Stimulated activated memory B cell treated with anti-CD40 and anti-IgM and Interleukin-4, amounts not matched to agents 10 μg/mL and 1 μg/mL and 100 μg/mL, for 72 hours (primary cell): ENCODE measurements at regions not wholly inside any gene's neighbourhood (a gene's known extent, or its start where the extent isn't known, plus 50 kb on each side); places are given as distances from the start of the nearest gene placed in this dataset.

Source experiments
- ATAC-seq: fragments of 150-1000 bp; cut with Tn5 transposase; 2 replicates; pipeline ENCODE4 v1.10.0; 2021
- H3K27ac Mint-ChIP-seq: one replicate; pipeline ENCODE4 v1.8.0; 2022; ENCODE audit warnings: mild to moderate bottlenecking, mixed read lengths
- H3K27me3 Mint-ChIP-seq: one replicate; pipeline ENCODE4 v1.8.0; 2022; ENCODE audit warnings: mixed read lengths
- H3K36me3 Mint-ChIP-seq: one replicate; pipeline ENCODE4 v1.8.0; 2022; ENCODE audit warnings: mixed read lengths
- H3K4me1 Mint-ChIP-seq: one replicate; pipeline ENCODE4 v1.8.0; 2022; ENCODE audit warnings: mixed read lengths
- H3K4me3 Mint-ChIP-seq: one replicate; pipeline ENCODE4 v1.8.0; 2022; ENCODE audit warnings: mild to moderate bottlenecking, moderate library complexity, mixed read lengths
- H3K9me3 Mint-ChIP-seq: one replicate; pipeline ENCODE4 v1.8.0; 2022; ENCODE audit warnings: mixed read lengths

DNA sequence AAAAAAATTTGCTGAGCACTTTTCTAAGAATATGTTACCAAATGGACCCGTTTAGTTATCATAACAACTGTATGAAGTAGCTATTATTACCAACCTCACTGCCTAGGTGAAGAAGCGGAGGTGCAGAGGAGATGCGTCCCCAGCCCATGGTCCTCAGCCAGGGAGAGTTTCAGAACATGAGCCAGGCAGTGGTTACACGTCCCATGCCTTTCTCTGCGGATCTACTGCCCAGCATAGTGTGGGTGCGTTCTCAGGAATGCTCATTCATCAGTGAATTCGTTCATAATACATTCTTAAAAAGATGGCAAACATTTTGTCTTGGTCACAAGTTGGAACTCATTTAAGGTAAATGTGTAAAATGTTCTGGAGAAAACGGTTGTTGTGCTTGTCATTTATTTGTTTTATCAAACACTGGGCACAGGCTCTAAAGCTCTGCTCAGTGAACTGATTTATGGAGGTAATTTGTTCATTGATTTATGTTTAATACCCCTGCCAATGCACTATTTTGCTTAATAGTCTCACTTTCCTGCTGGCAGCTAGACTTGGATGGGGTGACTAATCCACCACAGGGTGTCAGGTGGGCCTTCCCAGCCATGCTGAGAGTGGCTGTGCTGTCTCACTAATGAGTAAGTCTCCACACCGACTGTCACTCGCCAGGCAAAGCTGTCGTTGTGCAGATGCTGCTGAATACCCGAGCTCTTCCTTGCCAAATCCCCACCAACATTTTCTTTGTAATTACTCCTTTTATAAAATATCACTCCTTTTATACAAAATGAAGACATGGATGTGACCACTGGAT lies 248.8 kb downstream of the TENT4A start:
- Mint-ChIP-seq H3K27ac (no peak overlapping the region), H3K4me3 (no peak overlapping the region), H3K4me1 (no peaks in the 10 kb centered on the region), H3K9me3 (peaks cover 6% of the 10 kb centered on the region), H3K36me3 (no peaks in the 10 kb centered on the region), H3K27me3 (no peaks in the 10 kb centered on the region)
- no peak for ATAC-seq

DNA sequence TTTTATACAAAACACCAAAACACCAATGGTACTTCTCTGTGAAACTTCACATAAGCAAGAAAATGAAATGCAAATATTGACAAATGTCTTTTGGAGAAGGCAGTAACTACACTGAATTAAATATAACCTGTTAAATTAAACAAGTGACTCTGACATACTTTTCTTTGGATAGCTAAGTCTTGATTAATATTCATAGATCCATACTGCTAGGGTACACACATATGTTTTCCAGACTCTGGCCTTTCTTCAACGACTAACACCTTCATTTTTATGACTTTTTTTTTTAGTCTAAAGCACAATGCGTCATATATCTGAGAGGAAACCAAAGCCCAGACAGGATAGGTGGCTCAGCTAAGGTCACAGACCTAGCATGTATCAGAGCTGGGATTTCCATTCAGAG lies 263.7 kb downstream of the TENT4A start:
- no peaks in the 10 kb centered on the region for H3K36me3 Mint-ChIP-seq
- peaks cover under 1% of the 10 kb centered on the region for H3K9me3 Mint-ChIP-seq
- H3K27me3 Mint-ChIP-seq, result no peaks in the 10 kb centered on the region
- H3K4me1 Mint-ChIP-seq, result no peaks in the 10 kb centered on the region
- H3K4me3 Mint-ChIP-seq, result no peak overlapping the region
- ATAC-seq, result no peak
- H3K27ac Mint-ChIP-seq, result no peak overlapping the region

DNA sequence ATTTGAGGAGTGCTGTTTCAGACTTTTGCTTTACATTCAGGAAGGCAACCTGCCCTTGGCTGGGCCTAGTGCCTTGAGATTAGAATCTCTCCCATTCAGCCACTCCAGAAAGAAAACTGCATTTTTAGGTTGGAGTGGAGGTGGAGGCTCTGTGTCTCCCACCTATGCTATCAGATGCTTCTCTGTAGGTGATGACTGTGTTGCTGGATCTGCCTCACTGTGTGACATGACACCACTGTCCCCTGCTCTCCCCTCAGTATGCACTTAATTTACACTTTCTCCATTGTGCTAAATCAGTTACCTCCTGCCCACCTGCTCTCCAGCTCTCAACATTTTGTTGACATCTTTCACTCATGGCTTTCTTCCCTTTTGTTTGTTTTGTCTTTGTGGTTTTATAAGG lies 265.8 kb downstream of the TENT4A start:
- ATAC-seq, result no peak
- Mint-ChIP-seq H3K36me3 (no peaks in the 10 kb centered on the region), H3K27me3 (no peaks in the 10 kb centered on the region), H3K4me3 (no peak overlapping the region), H3K27ac (no peak overlapping the region), H3K4me1 (no peaks in the 10 kb centered on the region), H3K9me3 (peaks cover 3% of the 10 kb centered on the region)

DNA sequence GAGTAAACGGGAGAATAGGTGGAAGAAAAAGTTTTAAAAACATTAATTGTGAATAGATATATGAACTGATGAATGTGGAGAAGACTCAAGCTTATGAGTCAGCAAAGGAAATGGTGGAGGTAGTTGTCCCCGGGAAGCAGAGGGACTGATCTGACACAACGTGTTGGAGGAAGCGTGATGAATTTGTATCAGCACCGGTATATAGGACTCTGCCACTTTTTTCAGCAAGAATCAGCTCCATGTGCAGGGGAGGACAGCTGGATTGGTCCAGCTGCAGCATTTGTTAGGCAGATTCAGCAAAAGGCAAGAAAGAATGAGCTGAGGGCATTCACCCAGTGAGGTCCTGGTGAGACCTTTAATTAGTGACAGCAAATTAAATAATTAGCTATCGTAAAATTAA lies 276.0 kb downstream of the TENT4A start:
- H3K27me3 Mint-ChIP-seq, result no peaks in the 10 kb centered on the region
- no peak overlapping the region for H3K27ac Mint-ChIP-seq
- H3K4me3 Mint-ChIP-seq, result no peak overlapping the region
- H3K36me3 Mint-ChIP-seq, result no peaks in the 10 kb centered on the region
- H3K9me3 Mint-ChIP-seq, result peaks cover 2% of the 10 kb centered on the region
- no peak for ATAC-seq
- H3K4me1 Mint-ChIP-seq, result no peaks in the 10 kb centered on the region

GRCh38 chr5:6994097-6994496 lies 280.9 kb downstream of the TENT4A start:
- H3K4me3 Mint-ChIP-seq, result no peak overlapping the region
- no peak overlapping the region for H3K27ac Mint-ChIP-seq
- peaks cover 2% of the 10 kb centered on the region for H3K9me3 Mint-ChIP-seq
- no peaks in the 10 kb centered on the region for H3K27me3 Mint-ChIP-seq
- ATAC-seq, result no peak
- no peaks in the 10 kb centered on the region for H3K36me3 Mint-ChIP-seq
- no peaks in the 10 kb centered on the region for H3K4me1 Mint-ChIP-seq

- Mint-ChIP-seq H3K27ac (no peak overlapping the region), H3K4me1 (no peaks in the 10 kb centered on the region), H3K9me3 (peaks cover 2% of the 10 kb centered on the region), H3K27me3 (no peaks in the 10 kb centered on the region), H3K4me3 (no peak overlapping the region), H3K36me3 (no peaks in the 10 kb centered on the region)
- ATAC-seq, result no peak
Observed at GRCh38 chr5:6995115-6995514, 281.9 kb downstream of the TENT4A start.

- H3K9me3 Mint-ChIP-seq, result no peaks in the 10 kb centered on the region
- no peaks in the 10 kb centered on the region for H3K4me1 Mint-ChIP-seq
- no peak for ATAC-seq
- H3K36me3 Mint-ChIP-seq, result no peaks in the 10 kb centered on the region
- no peaks in the 10 kb centered on the region for H3K27me3 Mint-ChIP-seq
- no peak overlapping the region for H3K4me3 Mint-ChIP-seq
- no peak overlapping the region for H3K27ac Mint-ChIP-seq
Observed at GRCh38 chr5:7000310-7000709, 287.1 kb downstream of the TENT4A start.

DNA sequence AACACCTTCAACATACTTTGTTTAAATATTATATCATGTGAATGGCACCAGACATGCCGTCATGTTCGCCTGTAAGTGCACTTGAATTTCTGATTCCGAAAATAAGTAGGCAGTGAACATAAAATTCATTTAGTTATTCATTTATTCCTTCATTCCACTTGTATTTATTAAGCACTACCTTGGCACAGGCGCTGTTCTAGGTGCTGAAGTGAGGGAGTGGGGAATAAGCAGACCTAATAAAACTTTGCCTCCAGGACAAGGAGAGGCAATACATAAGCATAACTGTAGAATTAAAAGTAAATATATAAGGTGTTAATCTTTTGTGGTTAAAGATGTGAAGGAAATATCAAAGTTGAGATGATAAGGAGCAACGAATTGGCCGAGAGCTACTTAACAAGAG lies 297.4 kb downstream of the TENT4A start:
- H3K4me1 Mint-ChIP-seq, result no peaks in the 10 kb centered on the region
- no peak overlapping the region for H3K4me3 Mint-ChIP-seq
- H3K27ac Mint-ChIP-seq, result no peak overlapping the region
- H3K9me3 Mint-ChIP-seq, result no peaks in the 10 kb centered on the region
- ATAC-seq, result no peak
- no peaks in the 10 kb centered on the region for H3K27me3 Mint-ChIP-seq
- no peaks in the 10 kb centered on the region for H3K36me3 Mint-ChIP-seq

- no peak overlapping the region for H3K4me3 Mint-ChIP-seq
- H3K27ac Mint-ChIP-seq, result no peak overlapping the region
- H3K9me3 Mint-ChIP-seq, result no peaks in the 10 kb centered on the region
- no peaks in the 10 kb centered on the region for H3K36me3 Mint-ChIP-seq
- H3K27me3 Mint-ChIP-seq, result no peaks in the 10 kb centered on the region
- no peak for ATAC-seq
- H3K4me1 Mint-ChIP-seq, result no peaks in the 10 kb centered on the region
Observed at GRCh38 chr5:7012057-7012456, 298.8 kb downstream of the TENT4A start.

DNA sequence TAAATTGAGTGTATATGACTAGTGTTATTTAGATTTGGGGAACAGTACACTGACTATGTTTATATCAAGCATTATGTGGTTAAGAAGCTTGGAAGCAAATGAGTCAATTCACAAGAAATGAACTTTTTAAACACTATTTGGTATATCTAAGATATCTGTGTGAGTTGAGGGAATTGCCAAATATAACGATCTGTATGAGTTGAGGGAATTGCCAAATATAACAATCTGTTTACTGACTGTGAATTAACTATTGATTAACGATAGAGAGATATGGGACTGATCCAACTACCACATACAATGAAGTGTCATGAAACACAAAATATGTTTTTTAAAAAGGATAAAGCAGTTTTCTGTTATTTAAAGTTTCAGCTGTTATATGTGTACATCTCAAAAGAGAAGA lies 301.4 kb downstream of the TENT4A start:
- H3K4me1 Mint-ChIP-seq, result no peaks in the 10 kb centered on the region
- H3K9me3 Mint-ChIP-seq, result no peaks in the 10 kb centered on the region
- ATAC-seq, result no peak
- no peaks in the 10 kb centered on the region for H3K27me3 Mint-ChIP-seq
- H3K27ac Mint-ChIP-seq, result no peak overlapping the region
- H3K4me3 Mint-ChIP-seq, result no peak overlapping the region
- no peaks in the 10 kb centered on the region for H3K36me3 Mint-ChIP-seq

GRCh38 chr5:7015586-7016256 lies 302.5 kb downstream of the TENT4A start:
- H3K9me3 Mint-ChIP-seq, result peaks cover 5% of the 10 kb centered on the region
- H3K4me1 Mint-ChIP-seq, result no peaks in the 10 kb centered on the region
- no peak overlapping the region for H3K4me3 Mint-ChIP-seq
- no peaks in the 10 kb centered on the region for H3K36me3 Mint-ChIP-seq
- H3K27me3 Mint-ChIP-seq, result no peaks in the 10 kb centered on the region
- ATAC-seq, result no peak
- H3K27ac Mint-ChIP-seq, result no peak overlapping the region

- H3K27ac Mint-ChIP-seq, result no peak overlapping the region
- no peaks in the 10 kb centered on the region for H3K4me1 Mint-ChIP-seq
- no peak overlapping the region for H3K4me3 Mint-ChIP-seq
Observed at GRCh38 chr5:7016999-7017747, 303.9 kb downstream of the TENT4A start.

DNA sequence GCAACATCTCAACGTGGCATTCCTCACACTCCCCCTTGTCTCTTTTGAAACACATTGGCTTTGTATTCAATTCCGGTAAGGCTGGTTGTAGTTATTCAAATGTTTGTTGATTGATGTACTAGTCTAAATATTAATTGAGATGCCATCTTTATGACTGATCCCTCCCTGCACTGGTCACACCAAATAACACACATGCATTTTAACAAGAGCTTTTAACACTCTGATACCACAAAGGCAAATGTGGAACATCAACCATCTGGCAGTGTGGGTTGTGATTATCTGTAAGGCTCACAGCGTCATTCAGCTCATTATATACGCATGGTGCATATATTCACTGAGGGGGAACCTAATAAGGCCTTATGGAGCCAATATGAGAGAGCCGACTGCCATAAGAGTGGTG lies 305.0 kb downstream of the TENT4A start:
- H3K4me3 Mint-ChIP-seq, result no peak overlapping the region
- no peaks in the 10 kb centered on the region for H3K27me3 Mint-ChIP-seq
- H3K36me3 Mint-ChIP-seq, result no peaks in the 10 kb centered on the region
- no peak for ATAC-seq
- peaks cover 14% of the 10 kb centered on the region for H3K9me3 Mint-ChIP-seq
- no peaks in the 10 kb centered on the region for H3K4me1 Mint-ChIP-seq
- no peak overlapping the region for H3K27ac Mint-ChIP-seq

More at GRCh38 chr5:7016999-7017747, 303.9 kb downstream of the TENT4A start:
- ATAC-seq, result no peak
- peaks cover 12% of the 10 kb centered on the region for H3K9me3 Mint-ChIP-seq
- no peaks in the 10 kb centered on the region for H3K36me3 Mint-ChIP-seq
- H3K27me3 Mint-ChIP-seq, result no peaks in the 10 kb centered on the region

DNA sequence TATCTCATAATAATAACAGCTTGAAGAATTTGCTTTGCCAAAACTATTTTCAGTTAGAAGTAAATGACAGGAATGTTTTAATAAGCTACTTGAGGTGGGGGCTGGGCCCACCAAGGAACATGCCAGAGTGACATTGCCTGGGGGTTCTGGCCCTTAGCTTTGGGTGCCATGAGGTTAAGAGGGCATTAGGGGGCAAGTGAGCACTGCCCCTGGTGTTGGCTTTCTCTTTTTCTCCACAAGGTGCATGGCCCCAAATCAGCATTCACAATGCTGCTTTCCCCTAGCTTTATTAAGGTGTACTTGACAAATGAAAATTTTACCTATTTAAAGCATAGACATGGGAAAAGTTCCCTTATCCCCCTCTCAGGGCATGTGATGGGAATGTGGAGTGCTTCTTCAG lies 305.4 kb downstream of the TENT4A start:
- no peak overlapping the region for H3K27ac Mint-ChIP-seq
- H3K4me1 Mint-ChIP-seq, result no peaks in the 10 kb centered on the region
- no peak for ATAC-seq
- H3K9me3 Mint-ChIP-seq, result peaks cover 15% of the 10 kb centered on the region
- H3K27me3 Mint-ChIP-seq, result no peaks in the 10 kb centered on the region
- no peak overlapping the region for H3K4me3 Mint-ChIP-seq
- no peaks in the 10 kb centered on the region for H3K36me3 Mint-ChIP-seq

GRCh38 chr5:7036192-7036835 lies 323.1 kb downstream of the TENT4A start:
- H3K27ac Mint-ChIP-seq, result no peak overlapping the region
- no peak for ATAC-seq
- peaks cover 4% of the 10 kb centered on the region for H3K9me3 Mint-ChIP-seq
- no peaks in the 10 kb centered on the region for H3K36me3 Mint-ChIP-seq
- no peaks in the 10 kb centered on the region for H3K27me3 Mint-ChIP-seq
- no peak overlapping the region for H3K4me3 Mint-ChIP-seq
- no peaks in the 10 kb centered on the region for H3K4me1 Mint-ChIP-seq
